Epithelial cell of prostate (primary cell): ENCODE measurements at regions not wholly inside any gene's neighbourhood (a gene's known extent, or its start where the extent isn't known, plus 50 kb on each side); places are given as distances from the start of the nearest gene placed in this dataset.
A peak's percentile ranks its signal among the peaks of the same experiment; 100 is the strongest.

Source experiments
- DNase-seq: peaks from one replicate; pipeline ENCODE4 v3.0.0-alpha.2; 2011; ENCODE audit warnings: low read depth, low spot score
- H3K27ac ChIP-seq: fragments of 450-650 bp; 2 replicates; pipeline ENCODE4 v1.5.1; 2017; ENCODE audit warnings: mild to moderate bottlenecking

DNA sequence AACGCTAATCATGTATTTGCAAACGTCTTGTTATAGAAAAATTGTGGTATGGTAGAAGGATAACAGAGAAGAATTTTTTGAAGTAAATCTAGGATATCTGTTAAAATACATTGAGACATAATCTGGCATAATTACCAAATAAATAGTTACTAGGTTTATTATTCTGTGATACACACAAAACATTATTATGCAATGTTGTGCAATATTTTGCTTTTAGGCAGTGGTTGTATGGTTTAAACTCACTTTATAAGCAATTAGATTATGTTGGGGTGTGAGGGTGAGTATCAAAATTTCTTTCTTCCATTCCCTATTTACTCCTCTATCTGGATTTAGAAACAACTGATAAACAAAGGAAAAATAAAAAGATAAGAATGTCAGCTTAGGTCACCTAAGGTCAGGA, 385.6 kb downstream of the SLITRK6 start:
- DNase-seq = no peak
- no peak overlapping the region for H3K27ac ChIP-seq

DNA sequence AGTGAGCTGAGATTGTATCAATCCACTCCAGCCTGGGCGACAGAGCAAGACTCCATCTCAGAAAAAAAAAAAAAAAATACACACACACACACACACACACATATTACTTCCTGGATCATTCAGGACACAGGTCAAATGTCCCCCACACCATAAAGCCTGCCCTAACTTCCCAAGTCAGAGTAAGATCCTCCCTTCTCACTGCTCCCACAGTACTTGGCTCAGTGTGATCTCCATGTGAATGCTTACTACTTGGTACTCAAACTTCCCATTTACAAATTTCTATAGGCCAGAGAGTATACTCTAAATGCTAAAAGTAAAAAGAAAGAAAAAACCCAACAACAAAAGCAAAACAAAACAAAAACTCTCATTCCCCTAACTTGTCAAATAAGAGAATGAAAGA, 386.8 kb downstream of the SLITRK6 start:
- no peak overlapping the region for H3K27ac ChIP-seq
- DNase-seq = no peak

DNA sequence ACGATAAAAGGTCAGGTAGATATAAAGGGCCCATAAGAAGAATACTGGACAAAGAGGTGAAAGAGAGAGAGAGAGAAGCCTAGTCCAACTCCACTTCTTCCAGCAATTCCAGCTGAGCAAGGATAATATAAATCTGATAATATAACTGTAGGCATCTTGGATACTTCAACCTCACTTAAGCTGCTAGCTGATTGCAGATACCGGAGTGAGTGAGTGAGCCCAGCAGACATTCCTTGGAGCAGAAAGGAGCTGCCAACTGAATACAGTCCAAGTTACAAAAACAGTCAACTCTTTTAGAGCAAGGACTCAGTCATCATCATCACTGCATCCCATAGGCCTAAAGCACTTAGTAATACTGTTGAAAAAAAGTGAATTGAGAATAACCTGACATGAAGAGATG, 387.6 kb downstream of the SLITRK6 start:
- no peak overlapping the region for H3K27ac ChIP-seq
- DNase-seq = no peak

DNA sequence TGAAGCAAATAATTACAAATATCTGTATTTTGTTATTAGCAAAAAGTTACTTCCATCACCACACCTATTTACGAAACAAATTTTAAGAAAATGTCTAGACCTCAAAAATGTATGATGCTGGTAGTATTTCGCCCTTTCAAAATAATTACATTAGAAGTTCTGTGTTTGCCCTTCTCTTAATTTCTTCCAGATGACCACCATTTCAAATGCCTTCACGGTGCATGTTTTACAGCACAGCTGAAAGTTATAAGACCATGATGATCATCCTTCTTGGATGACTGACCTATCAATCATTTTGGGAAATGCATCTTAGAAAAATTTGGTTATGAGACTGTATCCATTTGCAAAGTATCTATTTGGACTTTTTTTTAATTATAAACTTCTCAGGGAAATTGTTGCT, 390.8 kb downstream of the SLITRK6 start:
- no peak overlapping the region for H3K27ac ChIP-seq
- DNase-seq = no peak

DNA sequence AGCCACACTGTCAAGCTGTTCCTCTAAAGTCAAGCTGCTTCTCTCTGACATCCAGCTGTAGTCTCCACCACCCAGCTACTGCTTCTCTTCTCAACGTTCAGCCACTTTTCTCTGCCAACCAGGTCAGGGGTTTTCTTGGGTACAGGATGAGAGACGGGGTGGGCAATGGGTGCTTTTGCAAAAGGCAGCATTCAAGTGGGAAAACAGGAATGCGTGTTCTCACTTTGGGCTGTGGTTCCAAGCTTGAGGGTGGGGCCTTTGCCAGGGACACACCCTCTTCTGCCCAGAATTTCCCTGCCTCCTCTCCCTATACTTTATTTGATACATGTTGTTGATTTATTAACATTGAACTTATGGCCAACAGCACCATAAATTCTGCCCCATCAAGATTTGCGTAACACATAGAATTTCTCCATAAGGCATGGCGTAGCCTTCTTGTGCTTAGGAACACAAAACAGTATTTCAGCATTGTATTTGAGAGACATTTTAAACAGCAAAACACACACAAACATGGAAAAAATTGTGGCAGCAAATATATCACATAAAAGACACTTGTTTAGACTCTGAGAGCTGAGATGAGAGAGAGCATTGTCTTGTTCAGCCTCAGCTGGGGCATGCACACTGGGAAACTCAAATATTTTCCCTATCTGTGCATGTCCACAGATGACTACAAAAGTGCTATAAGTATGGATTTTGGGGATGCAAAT, 392.8 kb downstream of the SLITRK6 start:
- H3K27ac ChIP-seq = no peak overlapping the region

DNA sequence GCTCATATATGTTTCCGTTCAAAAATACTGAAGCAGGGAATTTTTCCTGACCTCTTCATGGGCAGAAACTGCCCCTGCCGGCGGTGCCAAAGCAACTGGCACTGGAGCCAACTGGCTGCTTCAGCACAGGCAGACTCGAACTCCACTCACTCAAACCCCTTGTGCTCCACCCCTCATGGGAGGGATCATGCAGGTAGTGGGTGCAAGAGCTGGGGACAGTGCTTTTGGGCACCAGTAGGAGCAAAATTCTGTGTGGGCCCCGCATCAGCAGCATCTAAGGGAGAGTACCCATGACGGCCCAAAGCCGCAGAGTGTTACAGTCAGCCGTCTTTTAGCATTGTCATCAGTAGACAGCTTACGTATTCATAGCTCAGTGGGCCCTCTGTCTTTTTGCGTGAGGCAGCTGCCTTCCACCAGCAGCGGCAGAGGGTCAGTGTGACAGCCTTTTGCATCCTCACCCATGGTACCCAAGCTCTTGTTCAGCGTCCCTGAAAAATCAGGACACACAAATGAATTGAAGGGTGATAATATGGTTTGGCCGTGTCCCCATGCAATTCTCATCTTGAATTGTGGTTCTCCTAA, 393.8 kb downstream of the SLITRK6 start:
- no peak for DNase-seq
- H3K27ac ChIP-seq = no peak overlapping the region

More for the DNA sequence above, 392.8 kb downstream of the SLITRK6 start:
- no peak for DNase-seq

DNA sequence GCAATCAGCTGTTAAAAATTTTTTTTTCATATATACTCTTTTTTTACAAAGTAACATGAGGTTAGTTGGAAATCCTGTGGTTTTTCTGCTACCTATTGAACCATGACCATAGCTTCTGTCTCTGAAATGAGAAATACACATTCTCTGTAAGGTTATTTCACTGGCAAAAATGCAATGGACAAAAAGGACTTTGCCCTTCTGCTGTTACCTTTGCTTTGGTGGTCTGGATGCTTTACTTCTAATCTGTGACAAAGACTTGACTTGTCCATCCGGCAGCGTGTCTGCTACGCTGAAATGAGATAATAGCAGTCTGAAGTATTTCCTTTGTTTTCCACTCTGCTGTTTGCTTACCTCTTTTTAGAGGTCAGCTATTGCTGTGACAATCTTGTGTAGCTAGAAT, 412.8 kb downstream of the SLITRK6 start:
- DNase-seq = no peak
- H3K27ac ChIP-seq = no peak overlapping the region

DNA sequence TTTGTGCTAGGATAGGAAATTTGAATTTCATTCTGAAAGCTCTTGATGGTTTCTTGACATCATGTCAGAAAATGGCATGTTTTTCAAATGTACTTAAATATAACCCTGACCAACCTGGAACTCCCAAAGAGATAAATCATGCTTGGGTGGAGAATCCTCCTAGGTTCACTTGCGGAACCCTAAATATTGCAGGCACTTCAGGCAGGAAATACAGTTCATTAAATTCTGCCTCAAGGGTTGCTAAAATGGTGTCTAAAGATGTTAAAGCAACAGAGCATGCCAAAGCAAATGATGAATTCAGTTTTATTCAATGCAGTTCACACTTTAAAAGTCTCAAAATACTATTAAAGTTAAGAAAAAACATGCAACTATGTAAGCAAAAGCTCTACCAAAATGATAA, 415.9 kb downstream of the SLITRK6 start:
- DNase-seq = no peak
- H3K27ac ChIP-seq = no peak overlapping the region

DNA sequence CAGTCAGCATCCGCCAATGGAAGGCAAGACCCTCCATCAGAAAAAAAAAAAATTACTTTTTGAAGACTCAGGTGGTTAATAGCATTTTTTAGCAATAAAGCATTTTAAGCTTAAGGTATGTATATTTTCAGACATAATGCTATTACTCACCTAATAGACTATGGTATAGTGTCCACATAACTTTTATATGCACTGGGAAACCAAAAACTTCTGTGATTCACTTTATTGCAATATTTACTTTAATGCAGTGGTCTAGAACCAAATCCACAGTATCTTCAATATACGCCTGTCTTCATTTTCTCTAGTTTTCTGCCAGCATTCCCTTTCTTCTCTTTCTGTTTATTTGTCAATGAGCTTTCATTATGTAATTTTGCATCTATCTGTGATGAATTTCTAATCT, 418.1 kb downstream of the SLITRK6 start:
- no peak for DNase-seq
- H3K27ac ChIP-seq = no peak overlapping the region

DNA sequence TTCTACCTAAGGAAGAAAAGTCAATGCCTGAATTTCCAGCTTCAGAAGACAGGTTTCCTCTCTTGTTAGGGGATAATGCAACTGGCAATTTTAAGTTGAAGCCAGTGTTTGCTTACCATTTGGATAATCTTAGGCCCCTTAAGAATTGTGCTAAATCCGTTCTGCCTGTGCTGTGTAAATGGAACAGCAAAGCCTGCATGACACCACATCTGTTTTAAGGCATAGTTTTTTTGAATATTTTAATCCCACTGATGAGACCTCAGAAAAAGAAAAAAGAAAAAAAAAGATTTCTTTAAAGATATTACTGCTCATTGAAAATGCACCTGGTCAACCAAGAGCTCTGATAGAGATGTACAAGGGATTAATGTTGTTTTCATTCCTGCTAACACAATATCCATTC, 419.2 kb downstream of the SLITRK6 start:
- no peak overlapping the region for H3K27ac ChIP-seq
- no peak for DNase-seq

DNA sequence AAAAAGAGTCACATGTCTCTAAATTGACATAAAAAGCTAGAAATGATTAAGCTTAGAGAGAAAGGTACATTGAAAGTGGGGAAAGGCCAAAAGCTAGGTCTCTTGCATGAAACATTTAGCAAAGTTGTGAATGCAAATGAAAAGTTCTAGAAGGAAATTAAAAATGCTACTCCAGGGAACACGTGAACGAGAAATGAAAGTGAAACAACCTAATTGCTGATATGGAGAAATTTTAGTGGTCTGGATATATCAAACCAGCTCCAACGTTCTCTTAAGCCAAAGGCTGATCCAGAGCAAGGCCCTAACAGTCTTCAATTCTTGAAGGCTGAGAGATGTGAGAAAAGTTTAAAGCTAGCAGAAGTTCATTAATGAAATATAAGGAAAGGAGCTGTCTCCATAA, 419.8 kb downstream of the SLITRK6 start:
- DNase-seq = no peak
- no peak overlapping the region for H3K27ac ChIP-seq

DNA sequence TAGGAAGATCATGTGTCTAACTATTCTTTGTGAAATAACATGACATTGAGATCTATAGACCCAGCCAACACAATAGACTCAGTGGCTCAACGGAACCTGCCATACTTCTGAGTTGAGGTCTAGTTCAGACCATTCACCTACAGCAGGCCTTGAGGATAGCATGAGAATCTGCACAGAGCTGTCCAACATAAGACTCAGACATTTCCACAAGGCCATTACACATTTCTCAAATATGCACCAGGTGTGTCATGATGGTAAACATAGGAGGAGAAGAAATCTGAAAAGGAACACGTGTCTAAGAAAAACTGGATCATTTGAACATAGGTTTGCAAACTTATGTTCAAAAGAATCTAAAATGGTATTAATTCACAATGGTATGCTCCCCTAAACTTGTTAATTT, 421.4 kb downstream of the SLITRK6 start:
- DNase-seq = peak; percentile 66
- peak overlapping the region; percentile 4 for H3K27ac ChIP-seq

DNA sequence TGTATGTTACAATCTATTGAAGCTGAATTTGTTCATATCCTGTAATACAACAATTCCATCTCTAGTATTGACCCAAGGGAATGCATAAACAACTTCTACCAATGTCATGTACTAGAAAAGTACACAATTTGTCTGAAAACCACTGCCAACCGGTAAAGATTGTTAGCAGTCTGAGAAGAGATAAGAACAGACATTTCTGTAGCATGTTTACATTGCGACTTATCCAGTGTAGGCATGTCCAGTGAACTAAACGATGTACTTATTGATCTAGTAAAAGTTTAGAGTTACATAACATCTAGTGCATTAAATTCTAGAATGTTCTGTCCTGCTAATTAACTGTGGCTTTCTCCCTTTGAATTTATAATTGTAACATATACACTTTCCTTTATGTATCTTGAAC, 425.9 kb downstream of the SLITRK6 start:
- peak overlapping the region; percentile 17 for H3K27ac ChIP-seq
- no peak for DNase-seq

DNA sequence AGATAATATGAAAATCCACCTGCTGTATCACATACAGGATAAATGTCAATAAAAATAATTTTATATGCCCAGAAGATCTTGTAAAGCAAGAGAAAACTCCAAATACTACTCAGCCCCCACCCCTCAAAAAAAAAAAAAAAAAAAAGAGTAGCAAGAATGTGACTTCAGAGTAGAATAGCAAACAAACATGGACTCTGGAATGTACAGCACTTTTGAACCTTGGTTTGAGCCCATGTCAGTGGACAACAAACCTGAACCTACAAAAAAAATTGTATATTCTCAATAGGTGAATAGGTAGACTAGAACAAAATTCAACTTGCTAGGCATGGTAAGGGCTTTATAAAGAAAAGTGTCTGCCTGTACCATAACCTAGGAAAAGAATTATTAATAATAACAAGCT, 428.0 kb downstream of the SLITRK6 start:
- no peak for DNase-seq
- H3K27ac ChIP-seq = no peak overlapping the region

DNA sequence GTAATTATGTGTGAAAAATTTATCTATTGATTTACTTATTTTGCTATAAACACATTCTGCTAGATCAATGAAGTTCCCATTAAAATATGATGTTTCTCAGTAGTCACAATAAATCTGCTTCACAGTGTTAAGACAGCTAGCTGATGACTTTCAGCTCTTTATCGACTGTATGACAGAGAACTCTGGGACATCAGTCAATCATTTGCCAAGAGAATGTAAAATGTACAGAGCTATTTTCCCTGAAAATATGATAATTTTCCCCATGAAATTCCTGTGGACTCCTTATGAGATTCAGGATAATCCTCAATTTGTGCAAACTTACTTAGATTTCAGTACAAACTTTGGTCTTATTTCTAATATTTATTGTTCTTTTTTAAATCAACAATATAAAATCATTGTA, 430.5 kb downstream of the SLITRK6 start:
- no peak for DNase-seq
- no peak overlapping the region for H3K27ac ChIP-seq

DNA sequence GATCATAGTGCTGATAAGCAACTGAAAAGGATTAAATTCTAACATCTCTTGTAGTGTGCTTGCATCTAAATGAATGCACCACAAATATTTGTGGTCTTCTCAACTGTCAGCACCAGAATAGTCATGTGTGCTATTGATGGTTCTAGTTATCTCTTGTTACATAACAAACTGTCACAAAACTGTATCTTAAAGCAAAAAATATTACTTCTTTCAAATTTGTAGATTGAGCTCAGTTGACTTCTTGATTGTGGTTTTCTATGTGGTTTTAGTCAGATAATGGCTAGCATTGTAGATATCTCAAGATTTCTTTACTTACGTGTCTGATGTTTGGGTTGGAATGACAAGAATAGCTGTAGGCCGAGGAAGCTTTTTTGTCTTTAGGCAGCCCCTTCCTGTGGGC, 431.3 kb downstream of the SLITRK6 start:
- DNase-seq = no peak
- H3K27ac ChIP-seq = no peak overlapping the region

DNA sequence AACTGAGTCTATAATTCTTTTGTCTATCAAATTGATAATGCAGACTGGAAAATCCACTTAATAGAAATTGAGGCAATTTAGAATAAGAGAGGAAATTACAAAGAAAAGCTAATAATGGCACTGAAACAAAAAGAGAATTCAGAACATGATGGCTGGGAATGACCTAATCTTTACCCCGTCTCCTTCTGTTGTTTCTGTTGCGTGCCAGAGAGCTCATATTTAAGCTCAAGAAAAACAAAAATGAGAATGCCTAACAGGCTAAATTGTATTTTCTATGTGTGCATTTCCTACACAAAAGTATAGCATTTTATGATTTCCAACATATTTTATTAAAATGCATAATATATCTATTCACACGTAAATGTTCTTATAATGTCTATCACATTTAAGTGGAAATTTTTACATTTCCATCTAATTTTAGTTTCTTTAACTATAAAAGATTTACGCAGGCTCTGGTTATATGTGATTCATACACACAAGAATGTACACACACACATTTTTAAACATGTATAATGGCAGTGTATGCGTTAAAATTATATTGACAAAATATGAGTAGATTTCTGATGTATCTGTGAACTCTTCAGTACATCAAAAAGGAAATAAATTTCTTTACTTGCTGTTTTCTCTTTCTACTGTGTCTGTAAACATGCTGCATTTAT, 432.3 kb downstream of the SLITRK6 start:
- no peak overlapping the region for H3K27ac ChIP-seq
- DNase-seq = no peak

DNA sequence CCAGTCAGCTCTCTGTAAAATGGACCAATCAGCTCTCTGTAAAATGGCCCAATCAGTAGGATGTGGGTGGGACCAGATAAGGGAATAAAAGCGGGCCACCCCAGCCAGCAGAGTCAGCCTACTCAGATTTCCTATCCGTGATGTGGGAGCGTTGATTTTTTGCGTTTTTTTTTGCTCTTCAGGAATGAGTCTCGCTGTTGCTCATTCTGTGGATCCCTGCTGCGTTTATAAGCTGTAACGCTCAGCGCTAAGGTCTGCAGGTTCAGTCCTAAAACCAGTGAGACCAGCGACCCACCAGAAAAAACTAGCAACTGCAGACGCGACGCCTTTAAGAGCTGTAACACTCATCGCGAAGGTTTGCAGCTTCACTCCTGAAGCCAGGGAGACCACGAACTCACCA, 435.7 kb downstream of the SLITRK6 start:
- DNase-seq = no peak
- H3K27ac ChIP-seq = no peak overlapping the region

DNA sequence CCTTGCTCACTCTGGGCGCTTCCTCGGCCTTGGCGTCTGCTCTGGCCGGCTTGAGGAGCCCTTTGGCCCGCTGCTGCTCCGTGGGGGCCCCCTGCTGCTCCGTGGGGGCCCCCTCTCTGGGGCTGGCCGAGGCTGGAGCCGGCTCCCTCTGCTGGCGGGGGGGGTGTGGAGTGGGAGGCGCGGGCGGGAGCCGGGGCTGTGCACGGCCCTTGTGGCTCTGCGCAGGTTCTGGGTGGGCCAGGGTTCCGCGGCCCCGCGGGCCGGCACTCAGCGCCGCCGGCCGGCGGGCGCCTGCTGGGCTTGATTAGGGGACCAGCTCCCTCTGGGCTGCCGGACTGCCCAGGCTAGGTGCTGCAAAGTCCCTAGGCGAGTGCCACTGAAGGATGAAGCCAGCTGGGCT, 436.2 kb downstream of the SLITRK6 start:
- no peak for DNase-seq
- H3K27ac ChIP-seq = no peak overlapping the region

DNA sequence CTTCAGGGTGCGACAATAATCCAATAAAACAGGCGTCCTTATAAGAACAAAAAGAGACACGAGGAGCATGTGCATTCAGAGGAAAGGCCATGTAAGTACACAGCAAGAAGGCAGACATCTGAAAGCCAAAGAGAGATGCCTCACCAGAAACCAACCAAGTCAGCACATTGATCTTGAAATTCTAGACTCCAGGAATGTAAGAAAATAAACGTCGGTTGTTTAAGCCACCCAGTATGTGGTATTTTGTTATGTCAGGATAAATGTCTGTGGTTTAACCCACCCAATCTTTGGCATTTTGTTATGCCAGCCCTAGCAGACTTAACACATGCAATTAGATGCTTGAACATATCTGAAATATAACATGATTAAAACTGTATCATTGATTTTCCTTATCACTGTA, 452.0 kb downstream of the SLITRK6 start:
- peak; percentile 0 for DNase-seq
- H3K27ac ChIP-seq = no peak overlapping the region

DNA sequence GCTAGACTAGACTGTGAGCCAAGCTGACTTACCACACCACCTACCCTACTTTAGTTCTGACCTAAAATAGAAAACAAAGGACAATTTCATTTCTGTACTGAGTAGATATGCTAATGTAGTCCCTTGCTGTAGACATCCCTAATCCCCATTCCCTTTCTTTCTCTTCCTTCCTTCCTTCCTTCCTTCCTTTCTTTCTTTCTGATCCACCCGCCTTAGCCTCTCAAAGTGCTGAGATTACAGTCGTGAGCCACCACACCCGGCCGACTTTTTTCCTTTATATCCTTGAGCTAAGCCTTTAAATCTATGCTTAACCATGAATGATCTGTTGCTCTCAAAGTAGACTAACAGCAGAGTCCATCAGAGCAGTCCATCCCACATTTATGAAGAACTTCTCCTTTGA, 465.0 kb downstream of the SLITRK6 start:
- no peak for DNase-seq
- no peak overlapping the region for H3K27ac ChIP-seq

DNA sequence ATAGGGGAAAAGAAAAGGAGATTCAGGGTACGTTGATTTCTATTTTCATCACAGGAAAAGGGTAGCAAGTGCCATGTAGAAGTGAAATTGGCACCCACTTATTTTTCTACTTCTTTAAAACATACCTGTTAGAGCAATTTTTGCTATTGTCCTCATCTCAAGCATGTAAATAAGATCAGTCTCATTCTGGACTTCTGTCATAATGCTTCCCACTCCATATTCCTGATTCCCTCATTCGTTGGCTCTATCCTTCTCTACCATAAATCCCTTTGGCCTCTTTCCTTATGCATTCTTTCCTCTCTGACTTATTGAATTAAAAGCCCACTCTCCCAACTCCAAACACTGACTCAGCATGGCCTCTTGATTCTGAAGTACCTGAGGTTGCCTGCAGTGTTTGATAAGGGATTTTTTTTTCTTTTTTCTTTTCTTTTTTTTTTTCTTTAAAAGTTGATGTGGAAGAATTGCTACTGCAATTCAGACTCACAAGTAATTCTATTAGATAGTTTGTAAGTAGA, 465.7 kb downstream of the SLITRK6 start:
- no peak for DNase-seq
- H3K27ac ChIP-seq = no peak overlapping the region
